NCI-H2227 (cell line): ENCODE measurements at regions not wholly inside any gene's neighbourhood (a gene's known extent, or its start where the extent isn't known, plus 50 kb on each side); places are given as distances from the start of the nearest gene placed in this dataset.
A peak's percentile ranks its signal among the peaks of the same experiment; 100 is the strongest.

Experiments used
- DNase-seq: peaks from one replicate; lab custom pipeline; 2025; ENCODE audit not compliant: unreplicated experiment; lab: John Stamatoyannopoulos, UW

GRCh38 chr18:52000435-52000834 is 339.6 kb upstream of the DCC start:
- no peak for DNase-seq

- no peak for DNase-seq
These were observed 338.9 kb upstream of the DCC start for GRCh38 chr18:52001106-52001505.

- DNase-seq = no peak
These were observed 337.4 kb upstream of the DCC start for GRCh38 chr18:52002600-52002999.

- no peak for DNase-seq
These were observed 332.9 kb upstream of the DCC start for GRCh38 chr18:52007105-52007504.

GRCh38 chr18:52008330-52008729 is 331.7 kb upstream of the DCC start:
- DNase-seq = no peak

DNA sequence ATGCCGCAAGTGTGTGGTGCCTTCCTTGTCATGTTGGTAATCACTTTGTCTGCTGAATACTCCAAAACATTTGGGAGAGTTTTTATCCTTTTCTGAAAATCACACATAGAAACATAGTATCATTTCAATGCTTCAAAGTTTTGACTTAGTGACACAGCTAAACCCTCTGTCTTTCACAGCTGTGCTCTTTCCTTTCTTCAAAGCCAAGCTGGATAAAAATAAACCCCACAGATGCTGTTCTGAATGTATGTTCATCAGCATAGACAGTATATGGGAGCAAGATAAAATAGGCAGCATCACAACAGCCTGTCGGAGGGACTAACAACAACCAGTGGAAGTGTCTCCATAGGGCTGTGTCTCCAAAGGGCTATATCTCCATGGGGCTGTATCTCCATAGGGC is 331.3 kb upstream of the DCC start:
- no peak for DNase-seq

DNA sequence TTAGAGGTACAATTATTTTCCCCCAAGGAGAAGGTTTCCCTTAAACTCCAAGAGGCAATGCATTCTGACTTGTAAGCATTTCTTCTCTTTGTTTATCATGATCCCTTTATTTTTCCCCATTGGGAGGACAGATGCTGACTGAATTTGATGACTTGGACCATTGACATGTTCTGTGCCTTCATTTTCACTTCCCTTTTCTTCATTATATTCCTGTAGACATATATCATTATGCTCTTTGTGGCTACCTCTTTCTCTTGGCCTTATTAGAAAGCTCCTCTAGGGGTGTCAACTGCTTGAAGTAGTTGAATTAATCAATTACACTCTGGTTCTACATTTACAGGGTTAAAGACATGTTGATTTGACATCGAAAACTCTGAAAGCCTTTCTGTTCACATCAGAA is 330.0 kb upstream of the DCC start:
- no peak for DNase-seq

- DNase-seq = peak; percentile 65
These were observed 293.9 kb upstream of the DCC start for GRCh38 chr18:52045946-52046675.

GRCh38 chr18:52046842-52047241 is 293.2 kb upstream of the DCC start:
- DNase-seq = peak; percentile 81

GRCh38 chr18:52054324-52054723 is 285.7 kb upstream of the DCC start:
- DNase-seq = no peak

DNA sequence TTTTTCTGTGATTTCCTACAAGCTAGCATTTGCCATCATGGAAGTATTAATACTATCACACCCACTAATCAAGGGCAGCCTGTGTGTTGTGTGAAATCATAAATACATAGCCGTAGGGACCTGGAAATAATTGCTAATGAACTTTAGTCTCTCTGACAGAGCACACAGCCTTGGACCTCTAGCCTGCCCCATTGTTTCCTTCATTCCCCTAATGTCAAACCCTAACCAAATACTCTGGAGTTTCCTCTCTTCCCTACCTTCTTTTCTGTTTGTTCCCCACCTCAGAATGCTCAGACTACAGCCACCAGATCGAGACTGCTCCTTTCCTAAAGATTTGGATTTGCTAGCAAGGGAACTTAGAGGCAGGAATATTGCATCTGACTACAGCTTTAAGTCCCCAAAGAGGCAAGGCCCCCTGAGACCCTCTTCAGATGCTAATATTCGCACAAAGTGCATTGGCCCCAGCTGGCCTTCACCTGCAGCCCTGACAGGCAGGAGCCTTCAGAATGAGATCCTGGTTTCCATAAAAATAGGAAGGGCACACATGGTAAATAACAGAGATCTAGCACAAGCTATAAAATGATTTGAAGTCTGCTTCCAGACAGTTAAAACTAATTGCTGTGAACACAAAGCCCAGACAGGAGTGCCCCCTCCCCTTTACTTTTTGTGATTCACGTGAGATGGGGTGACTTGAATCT is 279.2 kb upstream of the DCC start:
- DNase-seq = peak; percentile 38

DNA sequence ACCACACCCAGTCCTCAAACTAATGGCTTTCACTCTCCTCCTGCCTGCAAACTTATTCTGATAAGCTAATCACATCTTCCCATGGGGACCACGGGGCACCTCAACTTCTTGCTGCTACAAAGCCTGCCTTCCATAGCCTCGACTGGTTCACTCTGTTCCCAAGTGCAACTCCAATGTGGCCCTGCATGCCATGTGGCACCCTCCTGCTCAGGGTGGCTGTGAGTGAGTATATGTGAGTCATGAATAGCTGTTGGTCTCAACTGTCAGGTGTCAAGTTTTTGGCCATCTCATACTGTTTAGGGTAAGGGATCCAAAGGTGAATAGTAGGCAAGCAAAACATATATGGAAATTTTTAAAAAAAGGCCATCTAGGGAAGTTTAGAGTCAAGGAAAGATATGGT is 276.1 kb upstream of the DCC start:
- no peak for DNase-seq

GRCh38 chr18:52069201-52069600 is 270.8 kb upstream of the DCC start:
- no peak for DNase-seq

DNA sequence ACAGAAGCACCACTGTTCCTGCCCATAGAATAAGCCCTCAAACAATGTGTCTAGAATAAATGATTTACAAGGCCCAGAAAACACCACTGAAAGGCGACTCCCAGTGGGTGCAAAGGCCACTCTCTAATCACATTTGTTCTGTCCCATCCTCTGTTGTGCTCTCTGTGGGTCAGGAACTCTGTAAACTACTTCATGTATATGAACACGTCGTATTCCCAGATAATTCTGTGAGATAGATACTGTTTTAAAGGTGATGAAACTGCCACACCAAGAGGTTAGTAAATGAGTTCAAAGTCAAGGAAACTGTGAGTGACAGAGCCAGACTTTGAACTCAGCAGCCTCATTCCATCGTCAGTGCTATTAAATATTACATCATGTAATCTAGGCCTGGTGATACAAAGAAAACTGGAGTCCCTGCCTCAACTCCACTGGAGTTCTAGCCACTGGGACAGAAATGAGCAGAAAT is 269.7 kb upstream of the DCC start:
- DNase-seq = no peak

GRCh38 chr18:52077251-52077983 is 262.6 kb upstream of the DCC start:
- DNase-seq = no peak

DNA sequence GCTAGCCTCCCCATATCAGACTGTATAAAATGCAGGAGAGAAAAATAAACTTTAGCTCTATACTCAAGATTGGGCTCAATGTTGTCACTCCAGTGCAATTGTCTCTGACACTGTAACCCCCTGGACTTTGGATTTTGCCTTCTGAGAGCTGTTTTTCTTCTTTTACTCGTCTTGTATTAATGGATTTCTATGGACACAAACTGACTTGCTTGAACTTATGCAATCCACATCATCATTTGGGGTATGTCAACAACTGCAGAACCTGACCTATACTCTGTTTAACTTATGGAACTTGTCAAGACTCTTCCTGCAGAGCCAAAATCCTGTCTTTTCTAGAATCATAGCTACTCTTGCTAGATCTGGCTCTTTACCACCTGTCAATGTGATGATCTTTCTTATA is 257.8 kb upstream of the DCC start:
- DNase-seq = no peak

DNA sequence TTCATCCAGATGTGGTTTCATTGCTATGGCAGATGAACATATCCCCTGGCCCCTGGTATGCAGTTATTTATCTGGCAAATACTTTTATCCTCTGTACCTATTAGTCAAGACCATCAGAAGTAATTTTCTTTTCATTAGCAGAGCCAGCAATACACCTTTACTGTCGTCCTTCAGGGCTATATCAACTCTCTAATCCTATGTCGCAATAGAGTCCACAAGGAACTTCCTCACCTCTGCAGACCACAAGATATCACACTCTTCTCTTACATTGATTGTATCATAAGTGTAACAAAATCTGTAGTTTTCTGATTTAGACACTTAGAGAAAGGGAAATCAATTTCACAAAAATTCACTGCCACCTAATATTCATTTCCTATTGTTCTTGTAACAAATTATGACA is 252.9 kb upstream of the DCC start:
- no peak for DNase-seq

DNA sequence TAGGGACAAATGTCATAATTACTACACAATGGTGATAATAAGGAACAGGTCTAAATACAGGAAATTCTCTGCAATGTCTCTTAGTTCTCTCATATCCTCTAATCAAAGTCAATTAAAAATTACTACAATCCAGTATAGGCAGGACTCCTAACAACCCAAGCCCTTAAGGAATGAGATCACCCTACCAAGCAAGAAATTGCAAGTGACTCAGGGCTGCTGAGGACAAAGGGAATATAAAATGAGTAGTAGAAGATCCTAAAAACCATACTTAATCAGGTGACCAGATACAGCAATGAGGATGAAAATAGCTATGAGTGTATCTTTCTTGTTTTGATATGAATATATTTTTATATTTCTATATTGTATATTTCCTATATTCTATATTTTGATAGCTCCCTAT is 250.0 kb upstream of the DCC start:
- DNase-seq = no peak

- no peak for DNase-seq
These were observed 246.8 kb upstream of the DCC start for GRCh38 chr18:52093171-52093570.

- no peak for DNase-seq
These were observed 221.3 kb upstream of the DCC start for GRCh38 chr18:52118684-52119083.

GRCh38 chr18:52130624-52131301 is 209.2 kb upstream of the DCC start:
- no peak for DNase-seq
